HS-5 (cell line): ENCODE measurements at regions not wholly inside any gene's neighbourhood (a gene's known extent, or its start where the extent isn't known, plus 50 kb on each side); places are given as distances from the start of the nearest gene placed in this dataset.
"Not testable (repeated sequence)": the region's sequence is repeated elsewhere in the genome, so short reads cannot be mapped to it uniquely, and the experiment has no call there.

Source experiments
- DNase-seq: peaks from one replicate; pipeline ENCODE4 v3.0.0-alpha.2; 2012; ENCODE audit warnings: low read depth

- DNase-seq: no peak
Measured at GRCh38 chr12:61044766-61045165, 1215.4 kb upstream of the USP15 start.

DNA sequence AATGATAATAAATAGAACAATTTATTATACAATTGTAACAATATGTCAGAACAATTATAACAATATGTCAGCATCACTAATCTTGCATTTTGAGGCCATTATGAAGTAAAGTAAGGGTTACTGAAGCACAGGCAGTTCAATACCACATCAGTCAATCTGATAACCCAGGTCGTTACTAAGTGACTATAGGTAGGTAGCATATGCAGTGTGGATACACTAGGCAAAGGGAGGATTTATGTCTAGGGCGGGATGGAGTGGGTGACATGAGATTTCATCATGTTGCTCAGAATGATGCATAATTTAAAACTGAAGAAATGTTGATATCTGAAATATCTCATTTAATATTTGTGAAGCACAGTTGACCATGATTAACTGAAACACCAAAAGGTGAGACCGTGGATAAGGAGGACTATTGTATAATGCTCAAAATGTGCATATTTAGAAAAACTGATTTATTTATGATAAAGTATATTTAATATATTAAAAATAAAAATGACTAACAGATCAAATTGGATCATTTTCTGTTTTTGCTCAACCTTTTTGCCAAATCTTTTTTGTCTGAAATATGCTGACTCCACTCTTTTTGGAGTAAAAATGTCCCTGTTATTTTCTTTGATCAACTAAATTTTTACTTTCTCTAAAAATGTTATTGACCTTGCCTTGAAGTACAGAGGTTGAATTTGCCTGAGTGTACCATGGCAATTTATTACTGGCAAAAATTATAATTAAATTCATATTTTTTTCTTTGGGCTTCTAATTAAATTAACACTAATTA lies 1189.4 kb upstream of the USP15 start:
- no peak for DNase-seq

DNA sequence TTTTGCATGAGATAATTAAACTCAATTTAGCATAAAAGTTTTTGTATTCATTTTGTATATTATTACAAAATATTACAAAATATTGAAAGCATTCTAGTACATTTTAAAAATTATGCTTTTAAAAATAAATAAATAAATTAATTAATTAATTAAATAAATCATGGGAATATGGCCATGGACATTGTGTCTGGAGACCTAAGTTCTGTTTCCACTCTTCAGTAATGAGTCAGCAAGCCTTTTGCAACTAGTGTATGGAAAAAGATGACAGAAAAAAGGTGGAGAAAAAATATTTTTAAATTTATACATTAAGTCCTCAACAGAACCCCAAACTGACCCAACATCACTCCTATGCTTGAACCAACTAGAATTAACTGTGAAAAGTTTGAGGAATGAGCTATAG lies 1187.5 kb upstream of the USP15 start:
- no peak for DNase-seq

GRCh38 chr12:61095111-61095510 lies 1165.1 kb upstream of the USP15 start:
- DNase-seq: peak; percentile 1

- DNase-seq: no peak
Measured at GRCh38 chr12:61098031-61098580, 1162.1 kb upstream of the USP15 start.

DNA sequence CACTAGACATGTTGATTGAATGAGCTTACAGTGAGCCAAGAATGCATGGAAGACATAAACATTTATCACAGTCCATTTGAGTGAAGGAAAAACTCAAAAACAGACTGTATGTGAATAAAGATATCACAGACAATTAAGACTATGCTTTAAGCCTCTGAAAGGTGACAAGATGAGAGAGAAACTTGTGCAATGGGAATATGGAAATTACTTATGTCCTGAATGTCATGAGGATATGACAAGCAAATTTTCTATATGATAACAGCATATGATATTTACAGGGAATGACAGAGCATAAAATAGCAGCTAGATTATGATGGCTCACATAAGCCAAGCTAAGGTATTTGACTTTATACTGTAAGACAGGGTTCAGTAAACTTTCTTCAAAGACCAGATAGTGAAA lies 1153.1 kb upstream of the USP15 start:
- DNase-seq: no peak

GRCh38 chr12:61111218-61111617 lies 1149.0 kb upstream of the USP15 start:
- DNase-seq: no peak

GRCh38 chr12:61137677-61138414 lies 1122.4 kb upstream of the USP15 start:
- no peak for DNase-seq

DNA sequence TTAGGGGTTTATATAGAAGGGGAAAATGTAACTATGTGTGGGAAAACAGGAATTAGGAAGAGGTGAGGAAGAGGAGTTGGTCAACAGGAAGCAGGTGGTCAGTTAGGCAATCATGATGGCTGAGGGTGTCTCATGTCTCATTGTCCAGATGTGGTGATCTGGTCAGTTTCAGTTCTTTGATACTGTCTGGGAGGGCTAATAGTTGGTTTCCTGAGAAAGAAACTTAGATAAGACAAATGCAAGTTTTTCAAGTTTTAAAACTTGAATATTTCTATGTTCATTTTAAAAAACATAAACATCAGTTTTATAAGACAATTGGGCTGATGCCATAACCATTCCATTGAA lies 1121.8 kb upstream of the USP15 start:
- no peak for DNase-seq

GRCh38 chr12:61161961-61162360 lies 1098.2 kb upstream of the USP15 start:
- DNase-seq: no peak

DNA sequence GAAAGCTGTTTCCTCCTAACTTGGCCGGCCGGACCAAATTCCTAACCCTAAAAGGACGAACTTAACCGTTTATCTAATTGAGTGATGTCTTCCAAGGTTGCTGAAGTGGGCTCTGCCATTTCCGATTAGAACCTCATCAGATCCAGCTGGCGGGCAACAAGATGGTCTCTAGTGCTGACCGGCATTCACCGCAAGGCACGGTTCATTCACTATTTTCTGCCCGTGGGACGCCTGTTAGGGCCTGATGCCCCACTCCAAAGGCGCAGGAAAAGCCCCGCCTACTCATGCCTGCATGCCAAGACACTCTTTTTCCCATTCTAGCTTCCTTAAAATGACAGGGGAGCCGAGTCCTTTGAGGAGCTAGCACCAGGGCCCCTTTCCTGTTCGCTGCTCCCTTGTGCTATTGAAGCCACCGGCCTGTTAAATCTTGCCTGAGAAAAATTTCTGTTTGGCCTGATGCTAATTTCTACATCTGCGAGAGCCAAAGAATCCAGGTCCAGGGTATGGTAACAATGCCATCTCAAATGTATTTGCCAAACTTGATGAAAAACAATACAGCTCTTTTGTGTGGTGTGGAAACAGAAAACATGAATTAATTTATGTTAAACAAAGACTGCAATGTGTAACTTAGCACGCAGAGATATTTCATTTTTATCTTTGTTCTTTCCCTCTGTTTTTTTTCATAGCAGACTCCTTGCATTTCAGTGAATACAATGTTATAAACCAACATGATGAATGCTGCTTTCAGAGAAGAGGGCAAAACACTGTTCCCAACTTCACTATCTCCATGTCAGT lies 1071.2 kb upstream of the USP15 start:
- DNase-seq: no peak

DNA sequence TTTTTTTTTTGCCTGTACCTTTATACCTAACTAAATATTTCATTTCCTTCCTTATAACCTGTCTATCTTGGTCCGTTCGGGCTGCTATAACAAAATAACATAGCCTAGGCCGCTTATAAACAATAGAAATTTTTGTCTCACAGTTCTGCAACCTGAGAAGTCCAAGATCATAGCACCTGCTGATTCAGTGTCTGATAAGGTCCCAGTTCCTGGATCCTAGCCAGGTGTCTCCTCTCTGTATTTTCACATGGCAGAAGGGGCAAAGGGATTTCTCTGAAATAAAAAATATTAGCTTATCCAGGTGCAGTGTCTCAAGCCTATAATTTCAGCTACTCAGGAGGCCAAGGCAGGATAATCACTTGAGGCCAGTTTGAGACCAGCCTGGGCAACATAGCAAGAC lies 1046.6 kb upstream of the USP15 start:
- no peak for DNase-seq

- peak; percentile 19 for DNase-seq
Measured at GRCh38 chr12:61220337-61220736, 1039.9 kb upstream of the USP15 start.

GRCh38 chr12:61232040-61232439 lies 1028.2 kb upstream of the USP15 start:
- DNase-seq: no peak

- DNase-seq: peak; percentile 16
Measured at GRCh38 chr12:61250303-61250702, 1009.9 kb upstream of the USP15 start.

DNA sequence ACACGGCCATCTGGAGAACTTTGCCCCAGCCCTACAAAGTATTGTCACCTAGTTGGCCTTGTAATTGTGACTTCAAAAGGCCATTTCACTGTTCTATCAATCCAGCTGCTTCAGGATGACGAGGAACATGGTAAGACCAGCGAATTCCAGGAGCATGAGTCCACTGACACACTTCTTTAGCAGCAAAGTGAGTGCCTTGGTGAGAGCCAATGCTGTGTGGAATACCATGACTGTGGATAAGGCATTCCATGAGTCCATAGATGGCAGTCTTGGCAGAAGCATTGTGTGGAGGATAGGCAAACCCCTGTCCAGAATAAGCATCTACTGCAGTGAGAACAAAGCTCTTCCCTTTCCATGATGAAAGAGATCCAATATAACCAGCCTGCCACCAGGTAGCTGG lies 1009.1 kb upstream of the USP15 start:
- no peak for DNase-seq

GRCh38 chr12:61254225-61254624 lies 1006.0 kb upstream of the USP15 start:
- DNase-seq: no peak

DNA sequence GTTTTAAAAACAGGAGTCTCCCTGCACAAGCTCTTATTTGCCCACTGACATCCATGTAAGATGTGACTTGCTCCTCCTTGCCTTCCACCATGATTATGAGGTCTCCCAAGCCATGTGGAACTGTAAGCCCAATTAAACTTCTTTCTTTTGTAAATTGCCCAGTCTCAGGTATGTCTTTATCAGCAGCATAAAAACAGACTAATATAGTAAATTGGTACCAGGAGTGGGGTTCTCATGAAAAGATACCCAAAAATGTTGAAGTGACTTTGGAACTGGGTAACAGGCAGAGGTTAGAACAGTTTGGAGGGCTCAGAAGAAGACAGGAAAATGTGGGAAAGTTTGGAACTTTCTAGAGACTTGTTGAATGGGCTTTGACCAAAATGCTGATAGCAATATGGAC lies 995.9 kb upstream of the USP15 start:
- not testable (repeated sequence) for DNase-seq

GRCh38 chr12:61267474-61267873 lies 992.7 kb upstream of the USP15 start:
- no peak for DNase-seq

GRCh38 chr12:61272441-61272840 lies 987.8 kb upstream of the USP15 start:
- no peak for DNase-seq

DNA sequence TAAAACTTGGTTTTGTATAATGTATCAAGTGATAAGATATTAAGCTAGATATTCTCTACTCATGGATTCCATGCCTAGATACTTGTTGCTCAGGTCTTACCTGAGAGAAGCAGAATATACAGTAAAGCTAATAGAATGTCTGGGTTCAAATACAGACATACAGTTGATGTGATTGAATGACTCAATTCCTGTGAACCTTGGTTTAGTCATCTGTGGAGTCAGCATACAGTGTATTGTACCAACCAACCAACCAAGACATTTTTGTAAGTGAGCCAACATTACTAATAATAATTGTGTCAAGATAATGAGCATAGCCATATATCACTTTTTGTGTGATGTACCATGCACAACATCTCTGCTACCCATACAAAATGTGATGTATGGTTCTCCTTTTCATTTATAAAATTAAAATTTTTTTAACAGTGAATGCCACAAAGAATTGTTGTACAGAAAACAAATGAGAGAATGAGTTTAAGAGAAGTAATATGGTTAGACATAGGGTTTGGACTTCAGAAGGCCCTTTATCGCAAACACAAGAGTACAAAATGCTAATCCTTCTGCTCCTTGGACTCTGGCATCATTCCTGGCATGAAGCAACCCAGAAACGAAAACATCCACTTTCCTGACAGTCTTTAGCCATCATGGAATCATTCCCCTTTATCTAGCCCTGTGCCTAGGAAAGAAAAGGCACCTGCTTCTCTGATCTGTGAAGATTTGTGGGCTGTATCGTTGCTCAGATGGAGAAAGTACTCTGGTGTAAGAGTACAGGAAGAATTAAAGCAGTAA lies 977.2 kb upstream of the USP15 start:
- DNase-seq: peak; percentile 38

- DNase-seq: no peak
Measured at GRCh38 chr12:61290473-61290872, 969.7 kb upstream of the USP15 start.
